ENCODE measurements at regions not wholly inside any gene's neighbourhood (a gene's known extent, or its start where the extent isn't known, plus 50 kb on each side); places are given as distances from the start of the nearest gene placed in this dataset.

- Histone ChIP-seq H3K4me1 (no peaks in the 10 kb centered on the region), H3K27me3 (no peaks in the 10 kb centered on the region)
- intact Hi-C loops (cut with DNase I) = no loop called here
These were observed 216.1 kb downstream of the TTC32 start for GRCh38 chr2:19685731-19686130.

DNA sequence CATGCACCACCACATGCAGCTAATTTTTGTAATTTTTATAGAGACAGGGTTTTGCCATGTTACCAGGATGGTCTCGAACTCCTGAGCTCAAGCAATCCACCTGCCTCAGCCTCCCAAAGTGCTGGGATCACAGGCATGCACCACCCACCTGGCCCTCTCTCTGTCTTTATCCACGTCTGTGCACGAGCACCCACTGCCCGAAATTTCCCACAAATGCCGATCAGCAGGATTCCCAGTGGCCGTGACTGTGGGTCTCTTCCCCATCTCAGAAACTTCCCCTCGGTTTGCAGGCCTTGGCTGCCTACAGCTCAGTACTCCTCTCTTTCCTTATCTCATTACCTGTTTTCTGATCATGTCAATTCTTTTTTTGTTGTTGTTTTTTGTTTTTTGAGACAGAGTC lies 217.3 kb downstream of the TTC32 start:
- intact Hi-C loops (cut with DNase I) = no loop called here
- no peak overlapping the region for H3K4me3 ChIP-seq

More at GRCh38 chr2:19685731-19686130, 216.1 kb downstream of the TTC32 start:
- TF ChIP-seq POLR2AphosphoS5 (IDR thresholded peaks at IDR 0.05; ENCODE audit: insufficient read depth in 1 of 2, low read depth in 1 of 2) = no peak
- Histone ChIP-seq H3K9me3 (no peaks in the 10 kb centered on the region), H3K27ac (no peak overlapping the region), H3K36me3 (no peaks in the 10 kb centered on the region), H3K4me3 (no peak overlapping the region)
- DNase-seq (ENCODE audit: extremely low spot score in 2 of 2) = peak in 1 of 2 donors; percentile 44

GRCh38 chr2:19683556-19683955 lies 218.2 kb downstream of the TTC32 start:
- DNase-seq (ENCODE audit: extremely low spot score in 2 of 2) = no peak
- Histone ChIP-seq H3K36me3 (no peaks in the 10 kb centered on the region), H3K4me3 (no peak overlapping the region), H3K4me1 (no peaks in the 10 kb centered on the region), H3K27ac (no peak overlapping the region), H3K27me3 (no peaks in the 10 kb centered on the region), H3K9me3 (no peaks in the 10 kb centered on the region)
- no peak for TF ChIP-seq CTCF (IDR thresholded peaks at IDR 0.05)
- no peak for TF ChIP-seq POLR2A (IDR thresholded peaks at IDR 0.05)
- TF ChIP-seq POLR2AphosphoS5 (IDR thresholded peaks at IDR 0.05; ENCODE audit: insufficient read depth in 1 of 2, low read depth in 1 of 2) = no peak
- intact Hi-C loops (cut with DNase I) = no loop called here

More for the DNA sequence above, 217.3 kb downstream of the TTC32 start:
- Histone ChIP-seq H3K4me1 (no peaks in the 10 kb centered on the region), H3K36me3 (no peaks in the 10 kb centered on the region), H3K9me3 (no peaks in the 10 kb centered on the region), H3K27me3 (no peaks in the 10 kb centered on the region), H3K27ac (no peak overlapping the region)
- DNase-seq (ENCODE audit: extremely low spot score in 2 of 2) = peak in 1 of 2 donors; percentile 77
- TF ChIP-seq POLR2AphosphoS5 (IDR thresholded peaks at IDR 0.05; ENCODE audit: insufficient read depth in 1 of 2, low read depth in 1 of 2) (no peak), CTCF (IDR thresholded peaks at IDR 0.05) (no peak), POLR2A (IDR thresholded peaks at IDR 0.05) (no peak)

DNA sequence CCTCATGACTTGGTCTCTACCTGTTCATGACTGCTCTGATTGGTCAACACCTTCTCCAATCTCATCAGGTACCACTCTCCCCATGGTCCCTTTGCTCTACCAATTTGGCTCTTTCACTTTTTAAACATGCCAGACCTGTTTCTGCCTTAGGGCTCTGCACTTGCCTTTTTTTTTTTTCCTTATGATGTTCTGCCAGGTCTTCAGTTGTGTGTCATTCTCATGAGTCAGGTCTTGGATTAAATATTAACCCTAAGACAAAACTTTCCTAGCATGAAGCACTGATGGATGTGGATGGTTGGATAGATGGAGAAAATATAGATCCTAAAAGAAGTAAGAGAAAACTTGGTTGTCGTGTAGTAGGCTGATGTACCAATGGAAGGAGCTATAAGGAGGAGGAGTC lies 219.3 kb downstream of the TTC32 start:
- TF ChIP-seq POLR2AphosphoS5 (IDR thresholded peaks at IDR 0.05; ENCODE audit: insufficient read depth in 1 of 2, low read depth in 1 of 2) (no peak), POLR2A (IDR thresholded peaks at IDR 0.05) (no peak), CTCF (IDR thresholded peaks at IDR 0.05) (no peak)
- H3K27me3 ChIP-seq = no peaks in the 10 kb centered on the region
- no peaks in the 10 kb centered on the region for H3K4me1 ChIP-seq
- intact Hi-C loops (cut with DNase I) = no loop called here
- H3K27ac ChIP-seq = no peak overlapping the region
- no peak overlapping the region for H3K4me3 ChIP-seq
- no peaks in the 10 kb centered on the region for H3K9me3 ChIP-seq
- no peak for DNase-seq (ENCODE audit: extremely low spot score in 2 of 2)
- H3K36me3 ChIP-seq = no peaks in the 10 kb centered on the region

- no peaks in the 10 kb centered on the region for H3K36me3 ChIP-seq
- DNase-seq (ENCODE audit: extremely low spot score in 2 of 2) = no peak
- no peaks in the 10 kb centered on the region for H3K9me3 ChIP-seq
- no peaks in the 10 kb centered on the region for H3K4me1 ChIP-seq
- no peaks in the 10 kb centered on the region for H3K27me3 ChIP-seq
- no peak overlapping the region for H3K27ac ChIP-seq
- no peak overlapping the region for H3K4me3 ChIP-seq
- intact Hi-C loops (cut with DNase I) = no loop called here
- TF ChIP-seq CTCF (IDR thresholded peaks at IDR 0.05) (no peak), POLR2AphosphoS5 (IDR thresholded peaks at IDR 0.05; ENCODE audit: insufficient read depth in 1 of 2, low read depth in 1 of 2) (no peak), POLR2A (IDR thresholded peaks at IDR 0.05) (no peak)
These were observed 223.8 kb downstream of the TTC32 start for GRCh38 chr2:19677825-19678518.

Data from vagina (tissue), 2 donors.